BLaER1 (cell line): ENCODE measurements at regions not wholly inside any gene's neighbourhood (a gene's known extent, or its start where the extent isn't known, plus 50 kb on each side); places are given as distances from the start of the nearest gene placed in this dataset.

Source experiments
- H3K27ac ChIP-seq: shearing (Covaris generic); formaldehyde crosslinking; 2 replicates; pipeline ENCODE4 v1.8.1; 2022
- H3K27me3 ChIP-seq: shearing (Covaris generic); formaldehyde crosslinking; 2 replicates; pipeline ENCODE4 v1.8.1; 2022
- H3K36me3 ChIP-seq: shearing (Covaris generic); formaldehyde crosslinking; 2 replicates; pipeline ENCODE4 v1.8.1; 2022
- H3K4me1 ChIP-seq: shearing (Covaris generic); formaldehyde crosslinking; 2 replicates; pipeline ENCODE4 v1.8.1; 2022
- H3K4me2 ChIP-seq: shearing (Covaris generic); formaldehyde crosslinking; 2 replicates; pipeline ENCODE4 v1.8.1; 2022
- H3K4me3 ChIP-seq: shearing (Covaris generic); formaldehyde crosslinking; 2 replicates; pipeline ENCODE4 v1.8.1; 2022
- H3K9ac ChIP-seq: shearing (Covaris generic); formaldehyde crosslinking; 2 replicates; pipeline ENCODE4 v1.8.1; 2022
- H3K9me3 ChIP-seq: shearing (Covaris generic); formaldehyde crosslinking; 2 replicates; pipeline ENCODE4 v1.8.1; 2022
- H4K20me1 ChIP-seq: shearing (Covaris generic); formaldehyde crosslinking; 2 replicates; pipeline ENCODE4 v1.8.1; 2022
- Cebpa-rat ChIP-seq: shearing (Covaris generic); IDR thresholded peaks from 2 replicates; pipeline ENCODE4 v1.8.1; 2022

- Histone ChIP-seq H3K27me3 (no peaks in the 10 kb centered on the region), H3K36me3 (no peaks in the 10 kb centered on the region), H3K4me1 (peaks cover 8% of the 10 kb centered on the region; the same call in 1 of the 2 replicates), H3K4me3 (no peak overlapping the region), H3K9ac (no peak overlapping the region), H3K27ac (no peak overlapping the region), H4K20me1 (no peaks in the 10 kb centered on the region), H3K9me3 (no peaks in the 10 kb centered on the region), H3K4me2 (no peak overlapping the region)
- no peak for TF ChIP-seq Cebpa-rat
These were observed 487.4 kb upstream of the ADGRL2 start for GRCh38 chr1:81313289-81313688.

DNA sequence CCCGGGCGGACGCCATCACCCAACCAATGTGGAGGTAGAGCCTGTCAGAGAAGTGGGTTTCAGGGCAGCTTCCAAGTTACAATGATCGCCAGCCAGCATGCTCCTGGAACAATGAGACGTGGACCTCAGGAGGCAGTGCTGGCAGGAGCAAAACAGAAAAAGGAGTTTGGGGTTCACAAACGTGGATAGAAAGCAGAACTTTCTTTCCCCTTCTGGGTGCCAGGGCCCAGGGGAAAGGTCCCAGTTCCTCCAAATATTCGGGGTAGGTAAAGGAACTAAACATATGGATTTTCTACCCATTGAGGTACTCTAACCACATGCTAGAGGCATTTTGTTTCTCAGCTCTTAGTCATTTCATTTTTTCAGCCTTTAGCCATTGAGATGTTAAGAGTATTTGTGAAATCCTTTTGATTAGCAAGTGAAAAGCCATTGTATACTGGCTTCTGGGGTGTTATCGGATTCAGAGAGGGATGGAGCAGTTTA lies 488.4 kb upstream of the ADGRL2 start:
- Histone ChIP-seq H3K27me3 (no peaks in the 10 kb centered on the region), H3K4me2 (no peak overlapping the region), H3K27ac (no peak overlapping the region), H3K9ac (no peak overlapping the region), H3K9me3 (no peaks in the 10 kb centered on the region), H3K4me1 (peaks cover 8% of the 10 kb centered on the region; the same call in 1 of the 2 replicates), H3K4me3 (no peak overlapping the region), H3K36me3 (no peaks in the 10 kb centered on the region), H4K20me1 (no peaks in the 10 kb centered on the region)
- TF ChIP-seq Cebpa-rat, result no peak

- H3K9ac ChIP-seq, result no peak overlapping the region
- no peak overlapping the region for H3K4me2 ChIP-seq
- H3K27ac ChIP-seq, result no peak overlapping the region
These were observed 490.5 kb upstream of the ADGRL2 start for GRCh38 chr1:81310250-81310649.

GRCh38 chr1:81308191-81308590 lies 492.5 kb upstream of the ADGRL2 start:
- Histone ChIP-seq H3K27ac (no peak overlapping the region), H3K4me2 (no peak overlapping the region), H4K20me1 (no peaks in the 10 kb centered on the region), H3K27me3 (no peaks in the 10 kb centered on the region), H3K9ac (no peak overlapping the region), H3K4me1 (no peaks in the 10 kb centered on the region), H3K36me3 (no peaks in the 10 kb centered on the region), H3K4me3 (no peak overlapping the region), H3K9me3 (no peaks in the 10 kb centered on the region)
- no peak for TF ChIP-seq Cebpa-rat

More at GRCh38 chr1:81310250-81310649, 490.5 kb upstream of the ADGRL2 start:
- Histone ChIP-seq H3K9me3 (no peaks in the 10 kb centered on the region), H3K4me1 (peaks cover 8% of the 10 kb centered on the region; the same call in 1 of the 2 replicates), H3K27me3 (no peaks in the 10 kb centered on the region), H4K20me1 (no peaks in the 10 kb centered on the region), H3K36me3 (no peaks in the 10 kb centered on the region), H3K4me3 (no peak overlapping the region)
- no peak for TF ChIP-seq Cebpa-rat

DNA sequence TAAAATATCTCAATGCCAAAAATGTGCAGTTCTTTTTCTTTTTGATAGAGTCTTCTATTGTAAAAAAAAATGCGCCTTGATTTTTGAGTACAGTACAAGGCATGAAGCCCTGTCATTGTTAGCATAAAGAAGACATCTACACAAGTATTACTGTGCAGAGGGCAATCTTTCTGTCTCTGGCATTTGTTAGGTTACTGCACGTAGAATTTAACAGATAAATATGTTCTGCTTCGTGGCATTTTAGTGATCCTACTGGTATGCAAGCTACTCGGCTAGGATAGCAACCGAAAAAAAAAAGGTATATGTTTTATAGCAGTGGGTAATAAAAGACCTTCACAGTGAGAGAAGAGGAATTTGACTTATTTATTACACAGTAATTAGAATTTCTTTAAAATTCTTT lies 492.9 kb upstream of the ADGRL2 start:
- no peak overlapping the region for H3K4me3 ChIP-seq
- no peak overlapping the region for H3K4me2 ChIP-seq
- TF ChIP-seq Cebpa-rat, result no peak

GRCh38 chr1:81305997-81306452 lies 494.7 kb upstream of the ADGRL2 start:
- H3K4me2 ChIP-seq, result no peak overlapping the region
- H3K9me3 ChIP-seq, result no peaks in the 10 kb centered on the region
- no peaks in the 10 kb centered on the region for H3K27me3 ChIP-seq
- no peak overlapping the region for H3K4me3 ChIP-seq
- no peaks in the 10 kb centered on the region for H4K20me1 ChIP-seq
- H3K9ac ChIP-seq, result no peak overlapping the region
- H3K27ac ChIP-seq, result no peak overlapping the region
- TF ChIP-seq Cebpa-rat, result no peak
- H3K4me1 ChIP-seq, result no peaks in the 10 kb centered on the region
- H3K36me3 ChIP-seq, result no peaks in the 10 kb centered on the region

More for the DNA sequence above, 492.9 kb upstream of the ADGRL2 start:
- Histone ChIP-seq H3K9ac (no peak overlapping the region), H3K27me3 (no peaks in the 10 kb centered on the region), H3K4me1 (no peaks in the 10 kb centered on the region), H3K36me3 (no peaks in the 10 kb centered on the region), H4K20me1 (no peaks in the 10 kb centered on the region), H3K9me3 (no peaks in the 10 kb centered on the region), H3K27ac (no peak overlapping the region)

- H3K4me3 ChIP-seq, result no peak overlapping the region
- no peak for TF ChIP-seq Cebpa-rat
- H4K20me1 ChIP-seq, result no peaks in the 10 kb centered on the region
- H3K27me3 ChIP-seq, result no peaks in the 10 kb centered on the region
- no peak overlapping the region for H3K4me2 ChIP-seq
- H3K36me3 ChIP-seq, result no peaks in the 10 kb centered on the region
- H3K9me3 ChIP-seq, result no peaks in the 10 kb centered on the region
- no peak overlapping the region for H3K27ac ChIP-seq
- no peak overlapping the region for H3K9ac ChIP-seq
- no peaks in the 10 kb centered on the region for H3K4me1 ChIP-seq
These were observed 496.5 kb upstream of the ADGRL2 start for GRCh38 chr1:81304187-81304586.

DNA sequence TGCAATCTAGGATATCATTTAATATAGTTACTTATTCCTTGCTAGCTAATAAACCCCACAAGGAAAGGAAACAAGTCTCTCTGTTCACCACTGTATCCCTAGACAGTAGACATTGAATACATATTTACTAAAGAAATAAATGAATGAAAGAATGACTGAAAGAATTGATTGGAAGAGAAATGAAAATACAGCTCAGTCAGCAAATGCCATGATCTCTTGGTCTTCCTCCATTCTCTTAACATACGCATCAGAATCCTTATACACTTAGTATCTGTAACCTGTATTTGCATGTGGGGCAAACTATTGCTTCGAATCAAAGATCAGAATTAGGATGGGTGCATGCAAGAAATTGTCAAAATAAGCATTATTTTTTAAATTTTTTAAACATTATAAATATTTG lies 500.8 kb upstream of the ADGRL2 start:
- no peaks in the 10 kb centered on the region for H3K36me3 ChIP-seq
- H3K27me3 ChIP-seq, result no peaks in the 10 kb centered on the region
- no peaks in the 10 kb centered on the region for H4K20me1 ChIP-seq
- H3K4me2 ChIP-seq, result no peak overlapping the region
- H3K9me3 ChIP-seq, result no peaks in the 10 kb centered on the region
- no peak overlapping the region for H3K4me3 ChIP-seq
- TF ChIP-seq Cebpa-rat, result no peak
- no peak overlapping the region for H3K27ac ChIP-seq
- H3K4me1 ChIP-seq, result peaks cover 7% of the 10 kb centered on the region
- H3K9ac ChIP-seq, result no peak overlapping the region

- H3K36me3 ChIP-seq, result no peaks in the 10 kb centered on the region
- no peak overlapping the region for H3K4me3 ChIP-seq
- no peak overlapping the region for H3K9ac ChIP-seq
- no peak overlapping the region for H3K4me2 ChIP-seq
- H4K20me1 ChIP-seq, result no peaks in the 10 kb centered on the region
- no peaks in the 10 kb centered on the region for H3K9me3 ChIP-seq
- H3K27me3 ChIP-seq, result no peaks in the 10 kb centered on the region
- no peak overlapping the region for H3K27ac ChIP-seq
- peaks cover 8% of the 10 kb centered on the region for H3K4me1 ChIP-seq
- no peak for TF ChIP-seq Cebpa-rat
These were observed 502.5 kb upstream of the ADGRL2 start for GRCh38 chr1:81298266-81298665.

DNA sequence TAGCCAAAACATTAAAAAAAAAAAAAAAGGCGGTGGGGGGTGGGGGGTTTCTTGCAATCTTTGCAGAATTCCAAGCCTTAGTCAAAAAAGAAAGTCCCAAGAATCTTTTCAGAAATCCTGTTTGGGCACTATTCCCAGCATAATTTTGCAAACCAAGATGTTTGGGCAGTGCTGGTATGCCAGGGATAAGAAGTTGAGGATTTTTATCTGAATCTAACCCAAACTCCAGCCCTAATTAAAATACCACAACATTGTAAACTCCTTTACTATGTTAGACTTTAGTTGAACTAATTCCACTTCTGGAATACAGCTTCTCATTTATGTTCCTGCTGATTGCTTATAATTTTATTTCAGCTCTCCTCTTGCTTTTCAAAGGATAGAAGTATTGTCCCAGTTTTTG lies 504.1 kb upstream of the ADGRL2 start:
- no peak for TF ChIP-seq Cebpa-rat

GRCh38 chr1:81290326-81290725 lies 510.4 kb upstream of the ADGRL2 start:
- Histone ChIP-seq H3K9ac (no peak overlapping the region), H3K9me3 (no peaks in the 10 kb centered on the region), H3K27ac (no peak overlapping the region), H3K27me3 (no peaks in the 10 kb centered on the region), H3K36me3 (no peaks in the 10 kb centered on the region), H3K4me1 (peaks cover 5% of the 10 kb centered on the region), H4K20me1 (no peaks in the 10 kb centered on the region), H3K4me2 (no peak overlapping the region), H3K4me3 (no peak overlapping the region)
- no peak for TF ChIP-seq Cebpa-rat

More for the DNA sequence above, 504.1 kb upstream of the ADGRL2 start:
- no peaks in the 10 kb centered on the region for H3K36me3 ChIP-seq
- no peaks in the 10 kb centered on the region for H3K27me3 ChIP-seq
- H3K9me3 ChIP-seq, result no peaks in the 10 kb centered on the region
- no peaks in the 10 kb centered on the region for H4K20me1 ChIP-seq
- H3K9ac ChIP-seq, result no peak overlapping the region
- no peak overlapping the region for H3K4me3 ChIP-seq
- no peak overlapping the region for H3K4me2 ChIP-seq
- peaks cover 8% of the 10 kb centered on the region for H3K4me1 ChIP-seq
- H3K27ac ChIP-seq, result no peak overlapping the region
